C1 segment of cervical spinal cord (tissue), 14 donors: ENCODE measurements at regions not wholly inside any gene's neighbourhood (a gene's known extent, or its start where the extent isn't known, plus 50 kb on each side); places are given as distances from the start of the nearest gene placed in this dataset.
A peak's percentile ranks its signal among the peaks of the same experiment; 100 is the strongest.
"Not testable (repeated sequence)": the region's sequence is repeated elsewhere in the genome, so short reads cannot be mapped to it uniquely, and the experiment has no call there.

ENCODE experiments used
- DNase-seq, 14 donors: peaks; one replicate each; lab custom pipeline; 2025; lab: John Stamatoyannopoulos, UW

DNA sequence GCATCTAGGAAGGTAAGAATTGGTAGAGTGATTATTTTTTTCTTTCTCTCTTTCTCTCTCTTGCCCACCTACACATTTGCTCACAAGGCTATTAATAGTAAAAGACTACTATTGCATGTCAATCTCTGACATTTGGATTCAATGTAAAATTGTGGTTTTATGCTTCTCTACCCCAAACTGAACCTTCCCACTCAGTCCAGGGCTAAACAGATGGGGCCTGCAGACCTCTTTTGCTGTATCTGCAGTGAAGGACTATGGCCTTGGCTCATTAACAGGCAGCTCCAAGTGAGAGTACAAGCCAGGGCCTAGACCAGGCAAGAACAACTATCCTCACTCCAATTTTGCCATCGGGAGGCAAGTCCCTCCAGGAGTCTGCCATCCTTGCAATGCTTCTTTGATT, 68.3 kb upstream of the ARL4C start:
- no peak for DNase-seq

DNA sequence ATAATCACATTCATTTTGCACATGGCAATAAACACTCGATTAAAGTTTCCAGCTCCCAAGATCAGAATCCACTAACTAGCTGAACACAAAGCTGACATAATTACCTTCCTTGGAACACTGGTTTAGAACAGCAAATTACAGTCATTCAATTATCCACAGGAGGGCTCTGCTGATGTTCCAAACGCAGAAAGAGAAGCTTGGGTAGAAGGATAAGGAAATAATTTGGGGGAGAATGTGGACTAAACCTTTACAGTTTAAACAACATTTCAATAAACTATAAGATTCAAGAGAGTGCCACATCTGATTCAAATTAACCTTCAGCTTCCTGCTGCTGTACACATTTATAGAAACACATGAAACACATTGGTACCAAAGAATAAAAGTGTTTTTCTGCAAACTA, 67.8 kb upstream of the ARL4C start:
- no peak for DNase-seq

DNA sequence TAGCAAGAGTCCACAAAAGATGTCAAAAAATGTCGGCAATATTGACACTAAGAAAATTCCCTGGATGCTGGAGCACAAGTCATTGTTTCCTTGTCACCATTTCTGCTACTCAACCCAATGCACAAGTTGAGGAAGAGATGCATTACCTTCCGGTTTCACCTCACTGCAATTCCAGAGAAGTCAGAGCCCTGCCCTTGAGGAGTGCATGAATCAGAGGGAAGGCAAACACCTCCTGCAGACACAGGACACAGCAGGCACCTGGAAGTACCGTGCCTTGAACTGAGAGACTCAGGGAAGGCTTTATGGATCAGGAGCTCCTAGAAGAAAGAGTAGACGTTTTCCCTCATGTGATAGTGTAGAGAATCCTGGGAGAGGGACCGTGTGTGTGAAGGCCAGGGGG, 62.7 kb upstream of the ARL4C start:
- no peak for DNase-seq

DNA sequence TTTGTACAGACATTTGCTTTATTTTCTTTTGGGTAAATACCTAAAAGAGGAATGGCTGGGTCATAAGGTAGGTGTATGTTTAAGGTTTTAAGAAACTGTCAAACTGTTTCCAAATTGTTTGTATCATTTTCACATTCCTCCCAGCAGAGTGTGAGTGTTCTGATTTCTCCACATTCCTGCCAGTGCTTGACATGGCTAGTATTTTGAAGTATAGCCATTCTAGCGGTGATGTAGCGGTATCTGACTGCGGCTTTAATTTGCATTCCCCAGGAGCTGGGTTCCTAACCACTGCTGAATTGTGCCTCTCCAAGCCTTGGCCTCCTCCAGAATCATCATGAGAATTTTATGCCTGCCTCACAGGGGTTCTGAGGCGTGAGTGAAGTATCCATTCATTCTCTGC, 61.8 kb upstream of the ARL4C start:
- DNase-seq: no peak

DNA sequence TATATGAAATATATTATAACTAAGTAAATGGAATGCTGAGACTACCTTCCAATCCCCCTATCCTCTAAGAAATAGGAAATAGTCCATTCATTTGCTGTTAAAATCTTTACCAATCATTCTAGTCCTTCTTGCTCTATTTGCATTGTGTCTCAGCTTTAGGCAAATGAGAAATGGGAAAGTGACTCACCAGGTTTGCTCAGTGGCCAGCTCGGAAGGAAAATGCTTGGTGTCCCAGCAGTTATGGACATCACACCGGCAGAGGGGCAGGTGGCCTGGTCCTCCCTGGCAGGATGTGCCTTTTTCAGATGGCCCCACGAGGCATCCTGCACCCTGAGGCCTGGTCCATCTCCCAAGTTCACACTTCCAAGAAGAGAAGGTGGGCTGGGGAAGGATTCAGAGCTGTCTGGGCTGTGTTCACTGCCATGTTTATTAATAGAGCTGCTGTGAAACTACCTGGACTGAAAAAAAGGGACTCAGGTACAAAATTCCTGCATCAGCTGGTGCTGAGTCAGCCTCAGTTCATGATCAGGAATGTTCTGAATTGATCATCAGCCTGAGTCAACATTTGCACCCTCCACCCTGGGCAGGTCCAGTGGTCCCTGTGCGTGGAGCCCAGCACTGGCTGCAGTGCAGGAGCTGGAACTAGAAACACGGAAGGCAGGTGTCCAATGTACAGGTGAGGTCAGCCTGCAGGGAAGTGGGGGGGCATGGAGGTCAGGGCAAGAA, 60.1 kb upstream of the ARL4C start:
- no peak for DNase-seq

DNA sequence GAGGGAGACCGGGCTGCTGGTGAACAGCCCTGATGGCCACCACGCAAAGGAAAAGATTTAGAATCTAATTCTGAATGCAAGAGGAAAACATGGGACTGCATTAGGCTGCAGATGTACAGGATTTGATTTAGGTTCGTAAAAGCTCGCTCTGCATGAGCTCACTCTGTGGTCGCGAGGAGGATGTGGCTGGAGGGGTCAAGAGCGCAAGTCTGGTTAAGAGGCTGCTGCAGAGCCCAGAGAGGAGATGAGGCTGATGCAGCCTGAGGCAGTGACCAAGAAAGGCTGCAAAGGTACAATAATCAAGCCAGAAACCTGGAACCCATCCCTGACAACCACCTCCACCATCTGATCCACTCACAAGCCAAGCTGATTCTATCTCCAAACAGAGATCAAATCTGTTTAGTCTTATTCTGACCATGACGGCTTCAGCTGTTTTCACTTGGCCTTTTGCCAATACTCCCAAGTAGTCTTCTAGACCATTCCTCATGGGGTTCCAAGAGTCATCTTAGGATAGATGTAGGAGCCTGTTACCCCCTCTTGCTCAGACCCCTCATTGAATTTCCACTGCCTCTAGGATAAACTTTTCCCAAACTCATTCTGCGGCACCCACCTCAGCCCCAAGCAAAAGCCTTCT, 58.9 kb upstream of the ARL4C start:
- no peak for DNase-seq

DNA sequence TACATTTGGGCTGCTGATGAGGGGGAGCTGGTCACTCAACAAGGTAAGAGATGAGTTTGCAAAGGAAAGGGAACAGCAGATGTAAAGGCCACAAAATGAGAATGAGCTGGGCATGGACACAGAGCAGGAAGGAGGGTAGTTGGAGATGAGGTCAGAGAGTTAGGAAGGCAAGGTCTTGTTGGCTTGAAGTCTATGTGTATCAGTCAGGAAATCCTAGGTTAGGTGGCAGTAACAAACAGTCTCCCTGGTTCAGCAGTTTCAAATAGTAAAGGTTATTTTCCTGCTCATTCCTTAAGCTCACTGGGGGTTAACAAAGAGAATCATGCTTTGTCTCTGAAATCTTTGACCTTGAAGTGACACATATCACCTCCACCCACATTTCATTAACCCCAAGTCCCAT, 58.3 kb upstream of the ARL4C start:
- DNase-seq: no peak

DNA sequence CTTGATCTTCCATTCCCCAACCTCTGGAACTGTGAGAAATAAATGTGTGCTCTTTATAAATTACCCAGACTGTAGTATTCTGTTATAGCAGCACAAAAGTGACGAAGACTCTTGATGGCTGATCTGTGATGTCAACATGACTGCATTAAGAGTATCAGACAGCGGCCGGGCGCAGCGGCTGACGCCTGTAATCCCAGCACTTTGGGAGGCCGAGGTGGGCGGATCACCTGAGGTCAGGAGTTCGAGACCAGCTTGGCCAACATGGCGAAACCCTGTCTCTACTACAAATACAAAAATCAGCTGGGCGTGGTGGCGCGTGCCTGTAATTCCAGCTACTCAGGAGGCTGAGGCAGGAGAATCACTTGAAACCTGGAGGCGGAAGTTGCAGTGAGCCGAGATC, 56.3 kb upstream of the ARL4C start:
- DNase-seq: not testable (repeated sequence)

DNA sequence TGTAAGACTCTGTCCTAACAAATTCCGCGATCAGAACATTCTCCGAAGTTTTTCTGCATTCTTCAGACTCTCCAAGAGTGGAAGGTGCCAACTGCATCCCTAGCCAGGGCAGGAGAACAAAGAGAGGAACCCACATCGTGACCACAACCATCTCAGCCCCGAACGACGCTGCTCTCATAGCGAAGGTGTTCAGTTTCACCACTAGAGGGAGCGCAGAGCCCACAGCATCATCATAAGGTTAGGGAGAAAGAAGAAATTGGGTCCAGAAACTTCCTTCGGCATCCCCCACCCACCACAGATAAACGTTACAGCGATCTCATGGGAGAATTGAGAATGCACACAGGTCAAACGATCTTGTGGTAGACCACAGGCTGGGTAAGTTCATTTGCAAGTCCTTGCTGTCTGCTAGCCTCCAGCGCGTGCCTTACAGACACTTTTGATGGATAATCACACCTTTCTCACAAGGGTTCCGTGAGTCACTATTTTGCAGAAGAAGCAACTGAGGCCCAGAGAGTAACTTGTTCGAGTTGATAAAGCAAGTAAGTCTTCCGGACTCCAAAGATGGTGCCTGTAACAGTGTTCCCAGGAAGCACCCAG, 53.7 kb upstream of the ARL4C start:
- peak in 10 of 14 donors; percentile 16 to 60 (median 44) for DNase-seq

DNA sequence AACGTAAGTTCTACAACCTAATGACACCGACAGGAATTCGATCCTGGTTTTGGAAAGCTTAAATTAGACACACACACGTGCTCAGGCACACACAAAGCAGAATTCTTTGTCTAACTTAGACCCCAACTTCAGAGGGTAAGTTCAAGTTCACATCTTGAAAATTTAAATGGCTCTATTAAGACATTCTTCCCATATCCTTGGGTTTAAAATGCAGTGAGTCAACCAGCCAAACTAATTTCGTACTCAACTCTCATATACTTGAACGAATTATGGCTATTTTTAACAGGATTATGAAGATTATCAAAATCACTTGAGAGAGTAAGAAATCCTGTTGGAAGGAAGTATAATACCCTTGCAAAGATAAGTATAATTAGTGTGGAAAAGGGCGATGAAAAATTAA, 53.2 kb upstream of the ARL4C start:
- DNase-seq: no peak

DNA sequence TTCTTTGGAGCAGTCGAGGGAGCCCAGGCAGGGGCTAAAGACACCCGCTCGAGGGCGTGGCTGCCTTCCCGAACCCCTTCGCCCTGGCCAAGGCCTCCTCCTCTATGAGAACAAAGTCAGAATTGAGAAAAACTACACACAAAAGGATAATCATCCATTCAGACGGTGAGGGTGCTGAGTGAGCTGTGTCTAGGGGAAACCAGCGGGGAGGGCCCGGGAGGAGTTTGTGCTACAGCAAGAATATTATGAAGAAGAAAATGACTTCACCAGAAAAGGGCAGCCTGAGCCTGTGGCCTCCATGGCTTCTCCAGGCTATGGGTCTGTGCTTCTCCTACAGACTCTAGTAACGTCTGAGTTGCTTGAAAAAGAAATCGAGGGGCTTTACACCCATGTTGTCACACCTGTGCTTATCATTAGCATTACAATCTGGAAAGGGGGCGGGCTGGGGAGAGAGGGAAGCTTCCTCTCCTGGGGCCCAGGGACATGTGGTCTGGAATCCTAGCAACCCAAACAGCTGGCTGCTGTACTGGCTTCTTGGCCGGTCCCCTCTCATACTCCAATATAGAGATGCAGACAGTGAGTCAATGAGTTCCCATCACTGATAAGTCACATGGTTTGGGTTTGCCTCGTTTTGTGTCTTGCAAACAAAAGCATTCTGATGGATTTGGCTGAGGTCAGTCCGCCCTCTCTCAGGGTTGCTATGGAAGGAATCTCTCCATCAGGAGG, 52.0 kb upstream of the ARL4C start:
- peak in 4 of 14 donors; percentile 3 to 70 (median 21) for DNase-seq

DNA sequence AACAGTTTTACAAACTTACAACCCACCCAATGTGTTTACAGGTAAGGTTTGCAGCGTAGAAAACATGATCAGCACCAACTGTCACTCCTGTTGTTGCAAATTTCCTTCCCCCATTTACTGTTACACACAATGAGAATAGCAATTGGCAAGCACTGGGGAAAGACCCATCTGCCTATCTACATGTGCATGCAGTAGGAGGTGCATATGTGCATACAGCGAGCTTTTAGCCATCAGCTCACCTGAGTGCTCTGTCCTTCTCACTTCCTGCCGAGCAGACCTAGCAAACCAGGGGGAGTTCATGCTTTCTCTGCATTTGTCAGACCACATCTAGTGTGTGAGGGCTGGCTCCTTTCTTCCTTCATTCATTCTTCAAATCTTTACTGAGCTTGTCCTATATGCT, 49.9 kb upstream of the ARL4C start:
- DNase-seq: no peak
